ENCODE measurements at regions not wholly inside any gene's neighbourhood (a gene's known extent, or its start where the extent isn't known, plus 50 kb on each side); places are given as distances from the start of the nearest gene placed in this dataset.

DNA sequence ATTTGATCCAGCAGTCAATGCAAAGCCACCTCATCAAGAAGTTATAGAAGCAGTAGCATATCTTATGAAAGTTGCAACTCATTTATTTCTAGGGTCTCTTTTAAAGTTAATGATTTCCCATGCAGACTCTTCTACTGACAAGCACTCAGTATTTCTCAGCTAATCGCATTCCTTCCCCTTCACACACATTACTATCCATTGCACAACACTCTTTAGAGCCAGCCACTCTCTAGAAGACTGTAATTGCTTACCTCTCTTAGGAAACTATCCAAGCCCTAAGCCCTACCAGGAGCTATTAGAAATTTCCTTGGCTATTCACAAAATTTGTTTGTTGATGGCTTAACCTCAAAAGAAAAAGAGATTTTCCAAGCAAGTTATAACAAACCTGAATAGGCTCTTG lies 106.0 kb downstream of the ADAMTS1 start:
- TF ChIP-seq, protein P1, sequence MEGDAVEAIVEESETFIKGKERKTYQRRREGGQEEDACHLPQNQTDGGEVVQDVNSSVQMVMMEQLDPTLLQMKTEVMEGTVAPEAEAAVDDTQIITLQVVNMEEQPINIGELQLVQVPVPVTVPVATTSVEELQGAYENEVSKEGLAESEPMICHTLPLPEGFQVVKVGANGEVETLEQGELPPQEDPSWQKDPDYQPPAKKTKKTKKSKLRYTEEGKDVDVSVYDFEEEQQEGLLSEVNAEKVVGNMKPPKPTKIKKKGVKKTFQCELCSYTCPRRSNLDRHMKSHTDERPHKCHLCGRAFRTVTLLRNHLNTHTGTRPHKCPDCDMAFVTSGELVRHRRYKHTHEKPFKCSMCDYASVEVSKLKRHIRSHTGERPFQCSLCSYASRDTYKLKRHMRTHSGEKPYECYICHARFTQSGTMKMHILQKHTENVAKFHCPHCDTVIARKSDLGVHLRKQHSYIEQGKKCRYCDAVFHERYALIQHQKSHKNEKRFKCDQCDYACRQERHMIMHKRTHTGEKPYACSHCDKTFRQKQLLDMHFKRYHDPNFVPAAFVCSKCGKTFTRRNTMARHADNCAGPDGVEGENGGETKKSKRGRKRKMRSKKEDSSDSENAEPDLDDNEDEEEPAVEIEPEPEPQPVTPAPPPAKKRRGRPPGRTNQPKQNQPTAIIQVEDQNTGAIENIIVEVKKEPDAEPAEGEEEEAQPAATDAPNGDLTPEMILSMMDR (IDR thresholded peaks at IDR 0.05; ENCODE audit: insufficient read depth, low read length) = no peak
- TF ChIP-seq GABPA (IDR thresholded peaks at IDR 0.05; ENCODE audit: low read depth) (no peak), POLR2AphosphoS5 (IDR thresholded peaks at IDR 0.05; ENCODE audit: low read depth) (no peak), SPI1 (IDR thresholded peaks at IDR 0.05; ENCODE audit: borderline replicate concordance, low read depth) (no peak)
- TF ChIP-seq, protein P2, sequence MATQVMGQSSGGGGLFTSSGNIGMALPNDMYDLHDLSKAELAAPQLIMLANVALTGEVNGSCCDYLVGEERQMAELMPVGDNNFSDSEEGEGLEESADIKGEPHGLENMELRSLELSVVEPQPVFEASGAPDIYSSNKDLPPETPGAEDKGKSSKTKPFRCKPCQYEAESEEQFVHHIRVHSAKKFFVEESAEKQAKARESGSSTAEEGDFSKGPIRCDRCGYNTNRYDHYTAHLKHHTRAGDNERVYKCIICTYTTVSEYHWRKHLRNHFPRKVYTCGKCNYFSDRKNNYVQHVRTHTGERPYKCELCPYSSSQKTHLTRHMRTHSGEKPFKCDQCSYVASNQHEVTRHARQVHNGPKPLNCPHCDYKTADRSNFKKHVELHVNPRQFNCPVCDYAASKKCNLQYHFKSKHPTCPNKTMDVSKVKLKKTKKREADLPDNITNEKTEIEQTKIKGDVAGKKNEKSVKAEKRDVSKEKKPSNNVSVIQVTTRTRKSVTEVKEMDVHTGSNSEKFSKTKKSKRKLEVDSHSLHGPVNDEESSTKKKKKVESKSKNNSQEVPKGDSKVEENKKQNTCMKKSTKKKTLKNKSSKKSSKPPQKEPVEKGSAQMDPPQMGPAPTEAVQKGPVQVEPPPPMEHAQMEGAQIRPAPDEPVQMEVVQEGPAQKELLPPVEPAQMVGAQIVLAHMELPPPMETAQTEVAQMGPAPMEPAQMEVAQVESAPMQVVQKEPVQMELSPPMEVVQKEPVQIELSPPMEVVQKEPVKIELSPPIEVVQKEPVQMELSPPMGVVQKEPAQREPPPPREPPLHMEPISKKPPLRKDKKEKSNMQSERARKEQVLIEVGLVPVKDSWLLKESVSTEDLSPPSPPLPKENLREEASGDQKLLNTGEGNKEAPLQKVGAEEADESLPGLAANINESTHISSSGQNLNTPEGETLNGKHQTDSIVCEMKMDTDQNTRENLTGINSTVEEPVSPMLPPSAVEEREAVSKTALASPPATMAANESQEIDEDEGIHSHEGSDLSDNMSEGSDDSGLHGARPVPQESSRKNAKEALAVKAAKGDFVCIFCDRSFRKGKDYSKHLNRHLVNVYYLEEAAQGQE (IDR thresholded peaks at IDR 0.05; ENCODE audit: insufficient replicate concordance, low read depth) = no peak
